ENCODE measurements at regions not wholly inside any gene's neighbourhood (a gene's known extent, or its start where the extent isn't known, plus 50 kb on each side); places are given as distances from the start of the nearest gene placed in this dataset.
"Not testable (repeated sequence)": the region's sequence is repeated elsewhere in the genome, so short reads cannot be mapped to it uniquely, and the experiment has no call there.

DNA sequence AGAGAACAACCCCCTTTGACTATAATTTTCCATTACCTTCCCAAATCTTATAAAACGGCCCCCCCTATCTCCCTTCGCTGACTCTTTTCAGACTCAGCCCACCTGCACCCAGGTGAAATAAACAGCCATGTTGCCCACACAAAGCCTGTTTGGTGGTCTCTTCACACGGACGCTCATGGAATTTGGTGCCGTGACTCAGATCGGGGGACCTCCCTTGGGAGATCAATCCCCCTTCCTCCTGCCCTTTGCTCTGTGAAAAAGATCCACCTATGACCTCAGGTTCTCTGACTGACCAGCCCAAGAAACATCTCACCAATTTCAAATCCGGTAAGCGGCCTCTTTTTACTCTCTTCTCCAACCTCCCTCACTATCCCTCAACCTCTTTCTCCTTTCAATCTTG is 146.8 kb upstream of the TRIB2 start:
- DNase-seq, result not testable (repeated sequence)

DNA sequence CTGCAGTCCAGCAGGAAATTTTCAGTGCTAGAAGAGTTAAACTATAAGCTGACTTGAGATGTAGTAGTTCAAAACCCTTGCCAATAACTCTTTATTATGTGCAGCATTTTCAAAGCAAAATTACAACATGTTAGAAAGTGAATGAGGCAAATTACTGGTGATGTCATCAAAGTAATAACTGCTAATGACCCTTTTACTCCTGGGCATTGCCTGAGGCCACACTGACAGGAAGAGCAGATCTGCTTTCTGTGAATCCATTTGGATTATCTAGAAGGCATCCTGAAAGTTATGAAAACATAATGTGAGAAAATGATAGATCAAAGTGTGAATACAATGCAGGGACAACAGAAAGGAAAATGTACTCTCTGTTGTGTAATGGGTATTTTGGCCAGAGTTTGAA is 139.6 kb upstream of the TRIB2 start:
- DNase-seq, result no peak

DNA sequence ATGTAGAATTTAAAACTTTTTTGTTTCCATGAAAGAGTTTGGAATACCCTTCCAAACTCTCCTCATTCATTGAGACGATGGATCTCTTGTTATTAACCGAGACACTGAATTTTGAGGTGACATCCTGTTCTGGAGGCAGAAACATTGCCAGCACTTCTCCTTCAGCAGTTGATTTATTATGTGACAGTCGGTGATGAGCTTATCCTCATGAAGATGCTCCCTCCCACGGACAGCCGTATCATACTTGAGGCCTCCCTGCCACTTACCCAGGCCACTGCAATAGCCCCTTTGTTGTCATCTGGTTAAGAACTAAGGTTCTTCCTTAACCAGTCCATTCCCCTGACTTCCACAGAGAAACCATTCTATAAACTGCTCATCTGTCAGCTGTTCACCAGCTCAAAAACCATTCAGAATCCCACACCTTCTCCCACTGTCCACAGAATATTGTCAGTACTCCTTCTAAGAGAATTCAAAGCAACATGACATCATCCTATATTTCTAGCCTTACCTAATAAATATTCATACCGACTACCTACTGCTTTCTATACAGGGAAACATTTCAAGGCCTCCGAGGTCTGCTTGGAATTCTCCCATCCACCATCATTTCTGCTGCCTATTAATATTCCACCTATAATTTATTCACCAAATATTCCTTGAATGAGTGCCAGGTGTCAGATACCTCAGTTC is 139.0 kb upstream of the TRIB2 start:
- no peak for DNase-seq

DNA sequence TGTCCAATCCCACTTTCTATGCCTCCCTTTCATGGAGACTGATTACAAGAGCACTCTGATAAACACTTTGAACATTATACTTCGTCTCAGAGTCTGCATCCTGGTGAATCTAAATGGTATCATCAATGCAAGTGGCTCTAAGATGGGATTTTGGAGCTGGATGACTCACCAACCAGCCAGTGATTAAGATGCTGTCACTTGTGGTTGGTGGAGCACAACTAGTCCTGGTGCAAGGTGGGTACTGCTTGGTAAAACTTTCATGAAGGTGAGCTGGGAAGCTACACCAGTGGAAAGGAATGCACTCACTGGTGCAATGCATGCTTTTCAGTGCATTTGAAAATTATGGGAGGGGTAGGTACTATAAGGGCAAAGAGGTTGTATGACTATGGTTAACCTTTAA is 137.7 kb upstream of the TRIB2 start:
- DNase-seq, result no peak

DNA sequence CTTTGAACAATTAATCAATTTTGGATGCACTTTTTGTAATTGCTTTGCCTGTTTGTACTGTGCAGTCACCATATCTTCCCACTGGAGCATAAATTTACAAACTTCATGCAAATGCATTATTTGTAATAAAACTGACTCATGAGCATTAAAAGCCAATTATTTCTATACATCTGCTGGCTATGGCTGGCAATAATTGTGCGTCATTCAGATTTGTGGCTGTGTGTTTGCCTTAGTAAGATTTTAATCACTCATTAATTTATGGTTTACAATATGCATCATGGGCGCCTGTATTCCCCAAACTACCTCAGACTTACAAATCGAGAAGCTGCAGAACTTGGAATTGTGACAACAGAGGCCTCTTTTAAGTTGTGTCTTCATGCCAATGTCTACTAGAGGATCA is 132.4 kb upstream of the TRIB2 start:
- no peak for DNase-seq

DNA sequence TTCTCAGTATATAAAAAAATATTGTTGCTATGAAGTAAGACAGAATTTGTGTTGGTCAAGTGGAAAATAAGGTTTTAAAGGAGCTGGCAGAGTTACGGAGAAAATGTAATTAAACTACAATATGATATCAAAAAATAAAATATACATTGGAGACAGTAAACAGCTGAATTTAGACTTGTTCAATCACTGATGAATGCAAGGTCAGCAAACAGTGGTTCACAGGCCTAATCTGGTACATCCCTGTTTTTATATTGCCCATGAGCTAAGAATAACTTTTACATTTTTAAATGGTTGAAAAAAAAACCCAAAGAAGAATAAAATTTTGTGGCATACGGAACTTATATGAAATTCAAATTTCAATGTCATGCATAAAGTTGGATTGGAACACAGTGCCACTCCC is 131.0 kb upstream of the TRIB2 start:
- DNase-seq, result no peak

DNA sequence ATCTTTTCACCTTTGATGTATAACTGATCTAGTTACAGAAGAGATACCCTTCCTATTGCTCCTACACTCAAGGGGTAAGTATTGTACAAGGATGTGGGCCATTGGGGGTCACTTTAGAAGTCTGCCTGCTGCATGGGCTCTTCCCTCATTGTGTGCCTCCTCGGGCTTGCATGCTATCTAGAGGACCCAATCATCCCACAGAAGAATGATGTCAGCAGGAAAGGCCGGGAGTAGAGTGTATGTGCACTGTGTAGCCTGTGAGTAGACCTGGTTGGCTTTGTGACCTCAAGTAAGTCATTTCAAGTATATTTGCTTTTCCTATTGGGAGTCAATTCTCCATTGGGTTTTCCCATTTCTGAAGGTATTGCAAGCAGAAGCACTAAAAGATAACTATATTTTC is 129.5 kb upstream of the TRIB2 start:
- DNase-seq, result no peak

DNA sequence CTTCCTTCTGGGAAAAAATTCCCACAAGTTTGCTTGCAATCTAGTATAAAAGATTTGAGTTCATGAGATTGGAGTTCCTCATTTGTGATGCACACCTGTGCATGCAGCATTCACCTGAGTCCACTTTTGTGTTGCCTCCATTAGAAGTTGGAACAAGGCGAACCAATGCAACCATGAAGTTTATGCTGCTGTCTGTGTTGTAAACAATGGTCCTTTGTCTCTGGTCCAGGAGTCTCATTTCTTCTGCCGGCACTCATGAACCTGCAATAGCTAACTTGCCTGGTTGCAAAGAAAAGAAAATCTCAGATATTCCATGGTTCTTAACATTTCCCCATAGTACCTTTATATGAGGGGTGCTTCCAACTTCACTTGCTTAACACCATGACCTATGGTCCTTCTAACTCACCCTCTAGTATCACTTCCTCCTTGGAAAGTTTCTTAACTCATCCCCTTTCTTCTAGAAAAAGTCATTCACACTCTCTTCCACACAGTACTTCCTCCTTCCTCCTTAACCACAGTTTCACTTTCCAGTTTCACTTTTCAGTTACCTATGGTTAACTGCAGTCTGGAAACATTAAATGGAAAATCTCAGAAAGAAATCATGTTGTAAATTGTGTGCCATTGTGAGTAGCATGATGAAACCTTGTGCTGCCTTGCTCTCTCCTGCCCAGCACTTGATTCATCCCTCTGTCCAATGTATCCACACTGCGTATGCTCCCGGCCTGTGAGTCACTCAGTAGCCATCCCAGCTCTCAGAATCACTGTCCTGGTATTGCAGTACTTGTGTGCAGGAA is 128.8 kb upstream of the TRIB2 start:
- no peak for DNase-seq

DNA sequence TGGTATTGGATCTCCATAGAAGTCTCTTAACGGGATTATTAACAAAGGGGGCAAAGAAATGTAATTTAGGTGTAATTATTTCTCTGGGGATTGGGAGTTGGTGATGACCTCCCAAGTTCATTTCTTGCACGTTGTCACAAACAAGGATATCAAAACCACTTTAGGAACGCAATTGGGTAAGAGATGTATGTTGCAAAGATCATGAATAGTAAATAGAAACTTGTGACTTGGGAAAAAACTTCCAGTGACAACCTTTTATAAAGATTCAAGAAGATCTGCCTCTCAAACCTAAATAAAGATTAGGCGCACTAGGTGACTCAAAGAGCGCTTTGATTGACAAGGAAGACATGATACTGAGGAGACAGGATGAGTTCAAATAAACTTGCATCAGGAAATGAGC is 127.8 kb upstream of the TRIB2 start:
- DNase-seq, result no peak

DNA sequence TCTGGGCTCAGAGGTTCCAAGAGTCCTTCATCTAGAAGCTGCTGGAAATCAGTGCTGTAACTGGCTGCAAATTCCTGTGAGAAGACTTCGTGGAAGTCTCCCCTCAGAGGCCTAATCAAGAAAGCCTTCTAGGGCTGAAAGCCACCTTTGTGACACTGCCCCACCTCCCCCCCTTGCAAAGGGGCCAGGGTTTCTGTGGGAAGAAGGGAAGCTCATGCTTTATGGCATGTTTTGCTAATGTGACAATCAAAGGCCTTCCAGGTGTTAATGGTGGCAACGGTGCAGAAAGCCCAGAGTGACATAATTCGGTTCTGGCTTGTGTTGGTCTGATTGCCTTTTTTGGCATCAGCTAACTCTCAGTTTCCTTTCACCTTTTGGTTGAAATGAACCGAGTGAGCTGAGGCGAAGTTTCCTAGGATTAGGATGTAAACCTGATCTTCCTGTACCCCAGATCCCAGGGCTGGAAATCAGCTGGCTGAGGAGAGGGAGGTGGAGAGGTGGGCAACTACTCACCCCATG is 126.9 kb upstream of the TRIB2 start:
- no peak for DNase-seq

DNA sequence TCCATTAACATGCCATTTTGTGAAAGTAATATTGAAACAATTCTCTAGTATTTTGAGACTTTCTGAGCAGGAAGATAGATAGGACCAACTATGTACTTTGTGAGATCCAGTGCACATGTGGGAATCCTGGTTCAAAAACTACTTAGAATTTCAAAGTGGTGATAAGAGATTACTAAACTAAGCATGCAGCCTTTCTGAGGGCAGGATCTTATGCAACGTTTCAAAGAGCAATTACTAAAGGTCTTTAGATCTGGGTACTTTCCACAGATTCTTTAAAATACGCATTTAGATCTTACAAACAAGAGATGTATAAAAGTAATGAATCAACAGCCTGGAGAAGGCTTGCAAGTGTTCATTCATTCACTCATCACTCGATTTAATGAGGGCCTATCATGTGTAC is 124.4 kb upstream of the TRIB2 start:
- no peak for DNase-seq

DNA sequence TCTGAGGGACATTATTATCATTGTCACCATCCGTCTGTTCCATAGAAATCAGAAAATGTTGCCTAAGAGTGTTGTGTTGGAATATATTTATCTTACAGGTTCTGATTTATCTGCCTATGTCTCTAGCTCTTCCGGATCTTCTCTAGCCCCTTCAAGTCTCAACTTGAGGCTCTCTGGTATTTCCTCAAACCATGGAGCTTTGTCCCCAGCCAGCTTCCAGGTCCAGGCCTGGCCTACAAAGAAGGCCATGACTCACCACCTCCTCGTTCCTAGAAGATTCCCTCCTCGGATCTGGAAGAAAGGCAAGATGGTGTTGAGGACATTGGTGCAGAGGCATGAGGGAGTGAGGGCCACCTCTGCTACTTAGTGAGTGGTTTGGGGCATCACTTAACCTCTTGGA is 122.1 kb upstream of the TRIB2 start:
- no peak for DNase-seq

DNA sequence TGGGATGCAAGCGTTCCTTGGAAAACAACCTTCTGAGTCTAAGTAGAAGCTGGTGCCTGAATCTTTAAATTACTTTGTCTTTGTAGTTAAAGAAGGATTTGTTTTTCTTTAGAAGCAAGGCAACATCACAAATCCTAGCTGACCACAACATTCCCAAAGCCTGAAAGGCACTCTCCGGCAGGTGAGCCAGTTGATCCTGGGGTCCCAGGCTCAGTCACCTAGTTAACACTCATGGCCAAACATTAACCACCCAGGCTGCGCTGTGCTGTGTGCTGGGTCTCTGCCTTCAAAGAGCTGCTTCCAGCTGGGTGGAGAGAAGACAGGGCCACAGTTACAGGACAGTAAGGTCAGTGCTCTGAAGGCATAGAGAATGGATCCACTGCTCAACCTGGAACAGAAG is 120.0 kb upstream of the TRIB2 start:
- DNase-seq, result no peak

DNA sequence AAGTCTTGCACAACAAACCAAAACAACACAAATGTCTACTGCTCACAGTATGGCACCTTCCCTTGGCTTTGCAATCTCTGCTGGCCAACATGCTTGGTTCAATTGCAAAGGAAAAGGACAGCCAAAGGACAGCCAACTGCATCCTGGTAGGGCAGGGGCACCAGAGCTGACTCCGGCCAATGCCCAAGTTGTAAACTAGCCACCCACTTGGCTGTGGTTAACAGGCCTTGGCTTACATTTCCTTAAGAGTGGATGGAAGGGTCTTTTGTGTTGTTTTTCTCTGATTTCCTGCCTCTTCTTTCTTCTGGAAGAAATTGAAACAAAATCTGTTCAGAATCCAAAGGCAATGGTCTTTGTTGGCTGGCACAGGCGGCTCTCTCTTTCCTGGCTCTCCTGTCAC is 119.1 kb upstream of the TRIB2 start:
- no peak for DNase-seq

DNA sequence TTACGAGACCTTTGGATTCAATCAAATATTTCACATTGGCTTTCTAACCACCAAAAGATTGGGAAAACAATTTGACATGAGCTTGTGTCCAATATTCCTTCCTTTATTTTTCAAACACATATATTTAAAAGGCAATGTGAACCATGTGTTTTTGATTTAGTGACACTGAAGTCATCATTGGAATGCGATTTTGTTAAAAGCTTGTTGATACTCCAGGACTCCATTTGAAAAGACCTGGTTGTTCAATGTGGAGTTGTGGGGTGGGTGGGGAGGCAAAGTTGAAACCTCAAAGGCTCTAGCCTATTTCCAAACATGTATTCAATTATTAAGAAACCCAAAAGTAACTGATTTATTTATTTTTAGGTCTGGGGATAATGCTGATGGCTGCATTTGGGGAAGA is 114.1 kb upstream of the TRIB2 start:
- no peak for DNase-seq

DNA sequence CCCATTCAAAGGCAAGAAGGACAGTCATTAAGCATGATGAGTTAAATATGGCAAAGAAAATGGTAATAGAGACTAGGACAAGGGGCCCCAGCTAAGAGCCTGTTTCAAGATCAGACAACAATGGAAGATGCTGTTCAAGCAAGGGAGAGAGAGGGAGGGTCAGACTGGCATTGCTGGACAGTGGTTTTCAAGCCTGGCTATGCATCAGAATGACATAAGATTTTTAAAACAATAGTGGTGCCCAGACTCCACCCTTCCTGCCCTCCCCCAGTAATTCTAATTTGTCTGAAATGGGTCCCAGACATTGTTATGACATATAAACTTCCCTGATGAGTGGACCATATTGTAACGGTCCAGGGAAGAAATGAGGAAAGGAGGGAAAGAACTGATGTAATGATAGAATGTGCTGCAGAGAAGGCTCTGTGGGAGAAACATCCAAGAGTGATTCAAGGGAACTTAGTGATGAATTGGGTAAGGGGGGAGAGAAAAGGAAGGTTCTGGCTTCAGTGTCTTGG is 112.9 kb upstream of the TRIB2 start:
- no peak for DNase-seq

DNA sequence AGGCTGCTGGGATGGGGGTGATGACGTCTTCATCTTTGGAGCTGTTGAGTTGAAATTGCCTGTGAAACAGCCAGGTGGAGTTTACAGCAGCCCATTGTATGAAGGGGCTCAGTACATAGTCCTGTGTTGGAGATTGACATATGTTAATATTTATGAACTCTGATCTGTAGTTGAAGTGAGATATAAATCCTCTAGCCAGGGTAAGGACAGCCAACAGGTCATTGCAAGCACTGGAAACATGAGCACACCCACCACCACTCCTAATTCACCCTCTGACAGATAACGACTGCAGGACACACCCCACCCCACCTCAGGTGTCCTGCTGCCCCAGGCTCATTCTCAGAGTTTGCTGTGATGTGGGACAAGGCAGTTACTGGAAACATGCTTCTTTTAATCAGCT is 112.4 kb upstream of the TRIB2 start:
- no peak for DNase-seq

DNA sequence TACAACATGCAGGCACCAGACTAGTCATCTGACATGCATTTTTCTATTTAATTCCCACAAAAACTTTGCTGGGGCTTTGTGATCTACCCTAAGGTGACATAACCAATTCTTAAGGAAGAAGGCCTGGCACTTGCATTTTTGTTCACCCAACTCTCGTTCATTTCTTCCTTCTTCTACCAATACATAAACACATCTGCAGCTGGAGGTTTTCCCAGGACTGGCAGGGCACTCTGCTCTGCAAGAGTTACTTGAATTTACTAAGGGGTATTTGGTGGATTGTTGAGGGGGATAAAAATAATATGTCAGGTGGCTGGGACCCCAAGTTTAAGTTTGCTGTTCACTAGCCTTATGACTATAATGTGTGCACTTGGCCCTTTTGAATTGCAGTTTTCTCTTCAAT is 111.4 kb upstream of the TRIB2 start:
- DNase-seq, result no peak

DNA sequence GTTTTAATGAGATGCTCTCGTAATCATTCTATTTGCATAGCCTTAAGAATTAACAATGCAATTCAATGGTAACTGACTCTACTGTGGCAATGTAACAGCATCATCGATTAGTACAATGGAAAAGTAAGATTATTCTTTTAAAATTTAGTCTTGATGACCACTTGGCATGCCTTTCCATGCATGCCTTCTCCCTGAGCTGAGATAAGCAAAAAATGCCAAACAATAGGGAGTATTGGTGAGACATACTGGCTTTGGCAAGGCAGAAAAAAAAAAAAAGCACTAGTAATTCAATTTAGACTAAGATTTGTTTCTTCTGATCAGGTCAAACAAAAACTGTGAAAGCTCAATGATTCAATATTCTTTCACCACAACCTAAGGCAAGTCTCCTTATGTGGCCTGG is 110.8 kb upstream of the TRIB2 start:
- DNase-seq, result no peak

DNA sequence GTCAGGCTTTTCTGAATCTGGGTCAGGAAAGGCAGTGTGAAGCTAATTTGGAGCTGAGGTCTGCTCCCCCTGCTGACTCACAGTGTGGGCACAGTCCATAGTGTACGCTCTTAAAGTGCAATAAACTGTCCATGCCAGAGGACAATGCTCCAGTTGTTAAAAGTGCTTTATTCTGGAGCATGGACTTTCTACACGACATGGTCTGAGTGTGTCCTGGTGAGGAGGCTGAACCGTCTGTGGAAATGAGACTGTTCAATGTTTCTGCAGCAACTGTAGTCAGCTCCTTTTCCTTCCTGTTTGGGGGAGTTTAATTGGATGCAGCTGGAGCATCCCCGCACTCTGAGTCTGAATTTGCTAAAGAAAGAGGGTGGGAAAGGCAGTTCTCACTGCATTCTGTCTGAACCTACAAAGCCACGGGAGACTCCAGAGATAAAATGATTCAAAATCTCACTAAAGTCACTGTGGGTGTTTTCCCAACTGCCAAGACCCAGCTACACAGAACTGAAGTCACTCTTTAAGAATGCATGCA is 110.2 kb upstream of the TRIB2 start:
- no peak for DNase-seq

DNA sequence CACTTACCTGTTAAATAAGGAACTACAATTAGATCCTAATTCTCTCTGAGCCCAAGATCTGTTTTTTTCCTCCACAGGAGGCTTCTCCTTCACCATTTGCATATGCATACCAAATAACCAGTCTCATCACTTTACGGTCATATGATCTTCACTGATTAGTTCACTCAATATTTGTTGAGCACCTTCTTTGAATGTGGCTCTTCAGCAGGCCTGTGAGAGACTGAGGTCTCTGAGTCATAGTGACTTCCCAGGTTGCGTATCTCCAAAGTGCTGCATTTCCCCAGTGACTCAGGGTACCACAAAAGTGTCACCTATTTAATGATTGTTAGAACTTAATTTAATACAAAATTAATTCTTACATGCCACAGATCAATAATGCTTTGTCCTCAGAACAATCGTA is 108.8 kb upstream of the TRIB2 start:
- DNase-seq, result no peak

DNA sequence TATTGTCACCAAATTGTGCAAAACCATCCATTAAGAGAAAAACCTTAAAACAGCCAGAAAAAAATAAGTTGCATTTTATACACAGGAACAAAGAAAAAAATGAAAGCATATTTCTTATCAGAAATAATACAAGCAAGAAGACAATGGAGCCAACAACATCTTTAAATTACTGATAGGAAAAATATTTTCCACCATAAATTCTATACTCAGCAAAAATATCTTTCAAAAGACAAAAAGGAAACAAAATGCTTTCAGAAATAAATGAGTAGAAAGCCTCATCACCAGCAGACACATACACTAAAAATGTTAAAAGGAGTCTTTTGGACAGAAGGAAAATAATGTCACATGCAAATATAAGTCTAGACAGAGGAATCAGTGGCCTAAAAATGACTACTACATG is 106.4 kb upstream of the TRIB2 start:
- DNase-seq, result no peak

DNA sequence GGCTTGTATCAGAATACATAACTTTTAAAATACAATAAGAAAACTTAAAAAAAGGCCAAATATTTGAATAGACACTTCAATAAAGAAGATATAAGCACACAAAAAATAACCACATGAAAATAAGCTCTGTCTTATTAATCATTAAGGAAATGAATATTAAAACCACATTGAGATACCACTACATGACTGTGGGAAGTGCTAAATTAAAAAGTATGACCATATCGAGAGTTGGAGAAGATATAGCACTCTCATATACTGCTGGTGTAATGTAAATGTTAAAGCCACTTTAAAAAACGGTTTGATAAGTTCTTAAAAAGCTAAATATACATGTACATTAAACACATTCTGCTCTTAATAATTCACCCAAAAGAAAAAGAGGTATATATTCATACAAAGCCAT is 104.6 kb upstream of the TRIB2 start:
- DNase-seq, result no peak

DNA sequence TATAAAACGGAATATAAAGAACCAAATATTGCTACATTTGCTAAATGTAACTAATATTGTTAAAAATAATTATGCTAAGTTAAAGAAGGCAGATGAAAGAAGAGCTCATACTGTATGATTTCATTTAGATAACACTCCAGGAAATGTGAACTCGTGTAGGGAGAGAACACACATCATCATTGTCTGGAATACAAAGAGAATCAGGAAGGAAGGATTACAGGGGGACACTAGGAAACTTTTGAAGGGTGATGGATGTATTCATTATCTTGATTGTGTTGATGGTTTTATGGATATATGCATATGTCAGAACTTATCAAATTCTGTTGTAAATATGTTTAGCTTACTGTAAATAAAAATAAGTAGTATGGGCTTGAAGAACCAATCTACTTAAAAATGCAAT is 104.1 kb upstream of the TRIB2 start:
- DNase-seq, result no peak
